ENCODE measurements at regions not wholly inside any gene's neighbourhood (a gene's known extent, or its start where the extent isn't known, plus 50 kb on each side); places are given as distances from the start of the nearest gene placed in this dataset.

- CTCF ChIA-PET = no interaction called here
- Histone ChIP-seq H3K9me3 (ENCODE audit: control insufficient read depth, insufficient read depth, low read depth, low read length) (no peaks in the 10 kb centered on the region), H3K27ac (ENCODE audit: extremely low read depth, low read depth, low read length) (no peak overlapping the region), H3K4me3 (ENCODE audit: low read depth, low read length) (no peak overlapping the region), H3K36me3 (ENCODE audit: control insufficient read depth in 2 of 2, insufficient read depth in 1 of 2, low read length in 2 of 2) (no peaks in the 10 kb centered on the region), H3K4me1 (ENCODE audit: control insufficient read depth, insufficient read depth, low read length) (no peaks in the 10 kb centered on the region)
- POLR2A ChIA-PET = no interaction called here
- TF ChIP-seq ZNF366 (tag by site-specific recombination; conservative IDR thresholded peaks at IDR 0.05) (no peak), SCRT1 (tag by site-specific recombination; IDR thresholded peaks at IDR 0.05; ENCODE audit: borderline replicate concordance) (no peak), ZNF214 (tag by site-specific recombination; IDR thresholded peaks at IDR 0.05; ENCODE audit: borderline replicate concordance) (no peak), BCL11A (tag by site-specific recombination; IDR thresholded peaks at IDR 0.05; ENCODE audit: low read depth) (no peak), GLIS1 (tag by site-specific recombination; IDR thresholded peaks at IDR 0.05) (no peak), ZSCAN23 (tag by site-specific recombination; IDR thresholded peaks at IDR 0.05) (no peak), ZNF785 (tag by site-specific recombination; IDR thresholded peaks at IDR 0.05) (no peak), WT1 (tag by site-specific recombination; IDR thresholded peaks at IDR 0.05) (no peak), GFI1B (tag by site-specific recombination; IDR thresholded peaks at IDR 0.05) (no peak), ZNF394 (tag by site-specific recombination; IDR thresholded peaks at IDR 0.05; ENCODE audit: borderline replicate concordance) (no peak), ZNF580 (tag by site-specific recombination; IDR thresholded peaks at IDR 0.05) (no peak), HOXA7 (CRISPR knock-in tag; IDR thresholded peaks at IDR 0.05; ENCODE audit: borderline replicate concordance) (no peak), ZNF148 (tag by site-specific recombination; IDR thresholded peaks at IDR 0.05; ENCODE audit: borderline replicate concordance) (no peak)
These were observed 131.7 kb downstream of the CLCN4 start for GRCh38 chrX:10288373-10288975.

GRCh38 chrX:10296576-10296975 lies 139.8 kb downstream of the CLCN4 start:
- Histone ChIP-seq H3K36me3 (ENCODE audit: control insufficient read depth in 2 of 2, insufficient read depth in 1 of 2, low read length in 2 of 2) (no peaks in the 10 kb centered on the region), H3K4me1 (ENCODE audit: control insufficient read depth, insufficient read depth, low read length) (no peaks in the 10 kb centered on the region), H3K9me3 (ENCODE audit: control insufficient read depth, insufficient read depth, low read depth, low read length) (no peaks in the 10 kb centered on the region), H3K27ac (ENCODE audit: extremely low read depth, low read depth, low read length) (no peak overlapping the region), H3K4me3 (ENCODE audit: low read depth, low read length) (no peak overlapping the region)
- CTCF ChIA-PET = no interaction called here
- TF ChIP-seq ZNF571 (tag by site-specific recombination; IDR thresholded peaks at IDR 0.05) (no peak), ZSCAN23 (tag by site-specific recombination; IDR thresholded peaks at IDR 0.05) (no peak), ZSCAN4 (tag by site-specific recombination; IDR thresholded peaks at IDR 0.05) (no peak), ZNF302 (tag by site-specific recombination; IDR thresholded peaks at IDR 0.05; ENCODE audit: low read depth) (no peak), ZNF488 (tag by site-specific recombination; IDR thresholded peaks at IDR 0.05) (no peak), ZNF530 (tag by site-specific recombination; IDR thresholded peaks at IDR 0.05; ENCODE audit: low read depth) (no peak), ZNF830 (tag by site-specific recombination; IDR thresholded peaks at IDR 0.05; ENCODE audit: low read depth) (no peak)
- POLR2A ChIA-PET = no interaction called here

Data from HEK293 (cell line).